GM23248 (cell line): ENCODE measurements at regions not wholly inside any gene's neighbourhood (a gene's known extent, or its start where the extent isn't known, plus 50 kb on each side); places are given as distances from the start of the nearest gene placed in this dataset.

Source experiments
- DNase-seq: peaks from one replicate; pipeline ENCODE4 v3.0.0-alpha.2; 2015
- H2AFZ ChIP-seq: fragments of 200-600 bp; sonication (generic); 2 replicates; pipeline ENCODE4 v1.6.1; 2016; ENCODE audit warnings: antibody characterized with exemption
- H3F3A ChIP-seq: fragments of 200-600 bp; sonication (generic); 2 replicates; pipeline ENCODE4 v1.6.1; 2016; ENCODE audit warnings: mild to moderate bottlenecking, antibody characterized with exemption, mixed run types; ENCODE audit not compliant: insufficient read depth
- H3K27ac ChIP-seq: fragments of 200-600 bp; sonication (generic); 2 replicates; pipeline ENCODE4 v1.5.1; 2016; ENCODE audit warnings: mild to moderate bottlenecking
- H3K27me3 ChIP-seq: fragments of 200-600 bp; sonication (generic); replicated peaks from 2 replicates; pipeline ENCODE4 v1.6.1; 2016; ENCODE audit warnings: mild to moderate bottlenecking; ENCODE audit not compliant: insufficient read depth
- H3K36me3 ChIP-seq: fragments of 200-600 bp; sonication (generic); 2 replicates; pipeline ENCODE4 v1.6.1; 2016; ENCODE audit warnings: low read depth, mild to moderate bottlenecking
- H3K4me1 ChIP-seq: fragments of 200-600 bp; sonication (generic); 2 replicates; pipeline ENCODE4 v1.6.1; 2016; ENCODE audit warnings: mild to moderate bottlenecking; ENCODE audit not compliant: insufficient read depth
- H3K4me2 ChIP-seq: fragments of 200-600 bp; sonication (generic); one replicate; pipeline ENCODE4 v1.6.1; 2016; ENCODE audit warnings: mild to moderate bottlenecking; ENCODE audit not compliant: unreplicated experiment
- H3K4me3 ChIP-seq: fragments of 200-600 bp; sonication (generic); 2 replicates; pipeline ENCODE4 v1.5.1; 2016; ENCODE audit warnings: mild to moderate bottlenecking
- H3K79me2 ChIP-seq: fragments of 200-600 bp; sonication (generic); 2 replicates; pipeline ENCODE4 v1.6.1; 2016; ENCODE audit warnings: mild to moderate bottlenecking; ENCODE audit not compliant: insufficient read depth
- H3K9ac ChIP-seq: fragments of 200-600 bp; sonication (generic); 2 replicates; pipeline ENCODE4 v1.6.1; 2016; ENCODE audit warnings: mild to moderate bottlenecking
- H3K9me2 ChIP-seq: fragments of 200-600 bp; sonication (generic); 2 replicates; pipeline ENCODE4 v1.6.1; 2016; ENCODE audit warnings: mixed run types, mild to moderate bottlenecking, moderate library complexity; ENCODE audit not compliant: insufficient read depth
- H3K9me3 ChIP-seq: fragments of 200-600 bp; sonication (generic); one replicate; pipeline ENCODE4 v1.6.1; 2017; ENCODE audit warnings: low read depth
- H4K20me1 ChIP-seq: fragments of 200-600 bp; sonication (generic); 2 replicates; pipeline ENCODE4 v1.6.0; 2016; ENCODE audit not compliant: insufficient read depth
- EZH2 ChIP-seq: fragments of 200-600 bp; sonication (generic); IDR thresholded peaks from 2 replicates; pipeline ENCODE4 v1.6.1; 2018; ENCODE audit warnings: antibody characterized with exemption, mild to moderate bottlenecking; ENCODE audit not compliant: insufficient read depth, poor library complexity, severe bottlenecking
- EZH2phosphoT487 ChIP-seq: fragments of 200-600 bp; sonication (generic); IDR thresholded peaks from 2 replicates; pipeline ENCODE4 v1.6.1; 2018; ENCODE audit warnings: antibody characterized with exemption, moderate library complexity, mild to moderate bottlenecking, low read depth; ENCODE audit not compliant: insufficient read depth
- WGBS, 2 experiments: methylation state at CpG; one replicate each; pipeline ENCODE4 v1.1.6; 2015 to 2017; ENCODE audit warnings: low lambda C conversion rate in 2 of 2, low coverage in 1 of 2; ENCODE audit errors: missing lambda C conversion rate in 2 of 2; 5-methylcytosine and 5-hydroxymethylcytosine counted together
- in situ Hi-C: fragments of 300-500 bp; cut with MboI; formaldehyde crosslinking; loops from 2 replicates; pipeline ENCODE4 v1.15.0; 2020

DNA sequence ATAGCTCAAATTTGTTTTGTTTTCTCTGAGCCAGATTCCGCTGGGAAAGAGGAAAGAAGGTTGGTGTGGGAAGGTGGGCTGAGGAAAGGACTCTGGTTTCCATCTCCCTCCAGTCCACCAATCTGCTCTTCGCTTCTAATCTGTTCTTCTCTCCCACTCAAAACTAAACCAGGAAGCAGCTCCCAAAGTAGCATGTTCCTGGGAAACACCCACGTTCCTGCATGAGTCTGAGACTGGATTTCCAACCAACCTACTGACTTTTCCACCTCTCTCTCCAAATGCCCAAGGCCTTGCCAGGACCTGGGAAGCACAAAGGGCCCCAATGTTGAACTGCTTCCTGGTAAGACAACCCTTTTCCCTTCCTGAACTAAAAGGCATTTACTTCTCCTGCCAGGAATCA is 110.2 kb downstream of the WT1 start:
- no peak for DNase-seq
- H3K4me3 ChIP-seq, result no peak overlapping the region
- no peaks in the 10 kb centered on the region for H3K79me2 ChIP-seq
- peaks cover 28% of the 10 kb centered on the region for H3K27me3 ChIP-seq
- no peaks in the 10 kb centered on the region for H4K20me1 ChIP-seq
- no peak overlapping the region for H2AFZ ChIP-seq
- no peak overlapping the region for H3K4me2 ChIP-seq
- no peaks in the 10 kb centered on the region for H3K4me1 ChIP-seq
- no peaks in the 10 kb centered on the region for H3K36me3 ChIP-seq
- no peak overlapping the region for H3K9ac ChIP-seq
- H3K9me3 ChIP-seq, result no peaks in the 10 kb centered on the region
- H3F3A ChIP-seq, result no peaks in the 10 kb centered on the region
- 45 to 49% methylated on average over 3 of the region's 3 CpGs for WGBS, 2 experiments
- in situ Hi-C loops, result no loop called here
- TF ChIP-seq EZH2phosphoT487 (no peak), EZH2 (no peak)
- no peaks in the 10 kb centered on the region for H3K9me2 ChIP-seq
- no peak overlapping the region for H3K27ac ChIP-seq

DNA sequence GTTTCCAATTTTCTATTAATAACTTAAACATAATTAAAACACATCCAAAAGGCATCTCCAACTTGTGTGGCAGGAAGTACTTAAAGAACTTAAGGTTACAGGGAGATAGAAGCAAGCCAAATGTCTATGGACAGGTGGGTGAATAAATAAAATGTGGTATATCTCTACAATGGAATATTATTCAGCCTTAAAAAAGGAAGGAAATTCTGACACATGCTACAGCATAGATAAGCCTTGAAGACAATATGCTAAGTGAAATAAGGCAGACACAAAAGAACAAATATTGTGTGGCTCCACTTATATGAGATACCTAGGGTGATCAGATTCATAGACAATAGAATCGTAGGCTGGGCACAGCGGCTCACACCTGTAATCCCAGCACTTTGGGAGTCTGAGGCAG is 109.6 kb downstream of the WT1 start:
- TF ChIP-seq EZH2, result no peak
- TF ChIP-seq EZH2phosphoT487, result no peak
- H3K9ac ChIP-seq, result no peak overlapping the region

DNA sequence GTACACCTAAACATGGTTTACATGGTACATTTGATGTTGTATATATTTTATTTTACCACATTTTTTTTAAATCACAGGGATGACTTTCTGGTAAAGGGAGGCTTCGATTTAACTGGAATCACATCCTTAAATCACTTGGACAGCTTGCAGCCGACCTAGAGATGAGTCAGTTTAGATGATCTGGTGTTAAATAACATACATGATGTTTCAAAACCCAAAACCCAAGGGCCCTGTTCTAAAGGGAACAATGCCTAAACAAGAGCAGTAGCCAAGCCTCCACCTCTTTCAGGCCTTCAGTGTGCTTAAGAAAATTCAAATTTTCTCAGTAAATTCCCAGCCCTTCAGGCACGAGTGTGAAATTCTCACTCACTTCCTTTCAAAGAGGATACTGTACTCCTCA is 108.8 kb downstream of the WT1 start:
- TF ChIP-seq EZH2phosphoT487, result no peak
- Histone ChIP-seq H2AFZ (no peak overlapping the region), H3F3A (no peaks in the 10 kb centered on the region), H3K4me1 (no peaks in the 10 kb centered on the region), H3K9ac (no peak overlapping the region), H3K9me3 (no peaks in the 10 kb centered on the region), H3K4me2 (no peak overlapping the region), H3K4me3 (no peak overlapping the region), H3K79me2 (no peaks in the 10 kb centered on the region), H4K20me1 (no peaks in the 10 kb centered on the region), H3K27ac (no peak overlapping the region), H3K36me3 (no peaks in the 10 kb centered on the region), H3K27me3 (peaks cover 17% of the 10 kb centered on the region), H3K9me2 (no peaks in the 10 kb centered on the region)
- in situ Hi-C loops, result no loop called here
- peak; percentile 19 for DNase-seq
- WGBS, 2 experiments, result 35 to 40% methylated on average over 3 of the region's 3 CpGs

More for the DNA sequence above, 109.6 kb downstream of the WT1 start:
- H3K4me1 ChIP-seq, result no peaks in the 10 kb centered on the region
- no peak overlapping the region for H3K27ac ChIP-seq
- H3K79me2 ChIP-seq, result no peaks in the 10 kb centered on the region
- no peak for DNase-seq
- no peaks in the 10 kb centered on the region for H3K9me2 ChIP-seq
- H3F3A ChIP-seq, result no peaks in the 10 kb centered on the region
- no peaks in the 10 kb centered on the region for H3K9me3 ChIP-seq
- no peak overlapping the region for H2AFZ ChIP-seq
- peaks cover 22% of the 10 kb centered on the region for H3K27me3 ChIP-seq
- in situ Hi-C loops, result no loop called here
- H3K4me3 ChIP-seq, result no peak overlapping the region
- no peak overlapping the region for H3K4me2 ChIP-seq
- 71 to 75% methylated on average over 2 of the region's 2 CpGs for WGBS, 2 experiments
- no peaks in the 10 kb centered on the region for H4K20me1 ChIP-seq
- H3K36me3 ChIP-seq, result no peaks in the 10 kb centered on the region

DNA sequence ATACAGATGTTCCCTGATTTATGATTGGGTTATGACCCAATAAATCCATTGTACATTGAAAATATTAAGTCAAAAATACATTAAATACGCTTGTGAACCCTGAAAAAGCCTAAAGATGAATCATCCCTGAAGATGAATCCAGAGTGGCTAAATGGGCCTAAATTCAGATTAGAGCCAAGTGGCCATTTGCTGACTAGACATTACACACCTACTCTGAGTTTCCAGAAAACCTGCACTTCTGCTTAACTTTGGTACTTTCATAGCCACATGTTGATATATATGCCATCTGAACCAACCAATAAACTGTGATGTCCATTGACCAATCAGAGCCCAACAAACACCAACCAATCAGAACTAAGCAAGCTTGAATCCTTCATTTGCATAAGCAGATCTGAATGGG is 106.9 kb downstream of the WT1 start:
- in situ Hi-C loops, result no loop called here
- 18 to 31% methylated on average over 1 of the region's 1 CpG for WGBS, 2 experiments
- H3K4me3 ChIP-seq, result no peak overlapping the region
- H3K9me2 ChIP-seq, result no peaks in the 10 kb centered on the region
- H4K20me1 ChIP-seq, result no peaks in the 10 kb centered on the region
- H3K27ac ChIP-seq, result no peak overlapping the region
- no peak overlapping the region for H3K9ac ChIP-seq
- H3F3A ChIP-seq, result no peaks in the 10 kb centered on the region
- no peaks in the 10 kb centered on the region for H3K9me3 ChIP-seq
- H3K4me1 ChIP-seq, result no peaks in the 10 kb centered on the region
- H2AFZ ChIP-seq, result no peak overlapping the region
- no peak for DNase-seq
- H3K4me2 ChIP-seq, result no peak overlapping the region
- peaks cover 13% of the 10 kb centered on the region; the same call in 1 of the 2 replicates for H3K27me3 ChIP-seq
- no peaks in the 10 kb centered on the region for H3K36me3 ChIP-seq
- TF ChIP-seq EZH2, result no peak
- no peak for TF ChIP-seq EZH2phosphoT487
- no peaks in the 10 kb centered on the region for H3K79me2 ChIP-seq

DNA sequence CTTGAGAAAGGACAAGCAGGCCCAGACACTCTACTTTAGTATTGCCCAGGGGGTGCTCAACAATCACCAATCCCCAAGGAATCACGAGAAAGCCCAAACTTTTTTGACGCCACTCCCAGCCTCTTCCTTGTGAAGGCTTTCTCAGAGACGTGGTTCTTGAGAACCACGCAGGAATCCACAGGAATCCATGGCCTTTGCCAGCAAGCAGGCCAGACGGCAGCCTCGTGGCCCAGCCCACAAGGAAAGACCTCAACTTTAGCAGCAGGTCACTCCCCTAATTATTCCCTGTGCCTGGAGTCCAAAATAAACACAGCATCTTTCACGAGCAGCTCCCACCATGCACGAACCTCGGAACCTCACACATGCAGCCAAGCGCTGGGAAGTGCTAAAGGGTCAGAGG is 104.2 kb downstream of the WT1 start:
- no peak overlapping the region for H3K4me2 ChIP-seq
- peaks cover 20% of the 10 kb centered on the region for H3K27me3 ChIP-seq
- no peaks in the 10 kb centered on the region for H3K4me1 ChIP-seq
- H3F3A ChIP-seq, result no peaks in the 10 kb centered on the region
- no peak overlapping the region for H3K27ac ChIP-seq
- H3K4me3 ChIP-seq, result no peak overlapping the region
- no peak for DNase-seq
- in situ Hi-C loops, result no loop called here
- no peaks in the 10 kb centered on the region for H3K9me3 ChIP-seq
- H3K36me3 ChIP-seq, result no peaks in the 10 kb centered on the region
- H4K20me1 ChIP-seq, result no peaks in the 10 kb centered on the region
- no peaks in the 10 kb centered on the region for H3K79me2 ChIP-seq
- no peak overlapping the region for H3K9ac ChIP-seq
- WGBS, 2 experiments, result 32 to 44% methylated on average over 10 of the region's 10 CpGs
- H2AFZ ChIP-seq, result no peak overlapping the region
- H3K9me2 ChIP-seq, result no peaks in the 10 kb centered on the region
- TF ChIP-seq EZH2phosphoT487, result no peak
- no peak for TF ChIP-seq EZH2
